ENCODE measurements at regions not wholly inside any gene's neighbourhood (a gene's known extent, or its start where the extent isn't known, plus 50 kb on each side); places are given as distances from the start of the nearest gene placed in this dataset.

GRCh38 chr11:26276798-26277424, 55.0 kb upstream of the ANO3 start:
- no peaks in the 10 kb centered on the region for H4K20me1 ChIP-seq (ENCODE audit: insufficient read depth)
- no peaks in the 10 kb centered on the region for H3K9me3 ChIP-seq (ENCODE audit: low read depth)
- 0 to 3% methylated on average over 4 of the region's 4 CpGs for WGBS, 2 experiments (ENCODE audit: low coverage in 1 of 2, low lambda C conversion rate in 2 of 2, missing lambda C conversion rate in 2 of 2)
- in situ Hi-C loops (cut with MboI) = loop anchor here (5.0 kb wide), 1 partner anchor 305 kb away; no protein-coding TSS in a partner anchor
- peaks cover 4% of the 10 kb centered on the region; the same call in 1 of the 2 replicates for H3K4me1 ChIP-seq (ENCODE audit: insufficient read depth)
- no peak overlapping the region for H3K4me2 ChIP-seq (ENCODE audit: unreplicated experiment)
- no peak overlapping the region for H3K4me3 ChIP-seq
- no peaks in the 10 kb centered on the region for H3F3A ChIP-seq (ENCODE audit: insufficient read depth)
- no peaks in the 10 kb centered on the region for H3K27me3 ChIP-seq (replicated peaks; ENCODE audit: insufficient read depth)
- no peak overlapping the region for H3K27ac ChIP-seq
- 0 out of 2 replicates have a peak overlapping the region, but pooled peaks have one; percentile 29 for H2AFZ ChIP-seq
- TF ChIP-seq EZH2 (IDR thresholded peaks at IDR 0.05; ENCODE audit: insufficient read depth, poor library complexity, severe bottlenecking) (no peak), EZH2phosphoT487 (IDR thresholded peaks at IDR 0.05; ENCODE audit: insufficient read depth, low read depth) (no peak)
- H3K79me2 ChIP-seq (ENCODE audit: insufficient read depth) = no peaks in the 10 kb centered on the region
- no peaks in the 10 kb centered on the region for H3K36me3 ChIP-seq (ENCODE audit: low read depth)
- H3K9ac ChIP-seq = no peak overlapping the region
- H3K9me2 ChIP-seq (ENCODE audit: insufficient read depth) = no peaks in the 10 kb centered on the region
- peak; percentile 65 for DNase-seq

- Histone ChIP-seq H3K27me3 (replicated peaks; ENCODE audit: insufficient read depth) (no peaks in the 10 kb centered on the region), H3K79me2 (ENCODE audit: insufficient read depth) (no peaks in the 10 kb centered on the region), H3K4me3 (no peak overlapping the region), H3K9me2 (ENCODE audit: insufficient read depth) (no peaks in the 10 kb centered on the region), H3K27ac (no peak overlapping the region), H3K9me3 (ENCODE audit: low read depth) (no peaks in the 10 kb centered on the region), H3F3A (ENCODE audit: insufficient read depth) (no peaks in the 10 kb centered on the region), H3K4me1 (ENCODE audit: insufficient read depth) (peaks cover 4% of the 10 kb centered on the region; the same call in 1 of the 2 replicates), H3K36me3 (ENCODE audit: low read depth) (no peaks in the 10 kb centered on the region), H2AFZ (no peak overlapping the region), H3K4me2 (ENCODE audit: unreplicated experiment) (no peak overlapping the region), H3K9ac (no peak overlapping the region), H4K20me1 (ENCODE audit: insufficient read depth) (no peaks in the 10 kb centered on the region)
- DNase-seq = no peak
- TF ChIP-seq EZH2 (IDR thresholded peaks at IDR 0.05; ENCODE audit: insufficient read depth, poor library complexity, severe bottlenecking) = no peak
- 39 to 44% methylated on average over 1 of the region's 1 CpG for WGBS, 2 experiments (ENCODE audit: low coverage in 1 of 2, low lambda C conversion rate in 2 of 2, missing lambda C conversion rate in 2 of 2)
- in situ Hi-C loops (cut with MboI) = loop anchor here (5.0 kb wide), 1 partner anchor 306 kb away; no protein-coding TSS in a partner anchor
Observed at GRCh38 chr11:26278354-26278753, 53.6 kb upstream of the ANO3 start.

All from GM23248 (cell line).